GM12878 (cell line): ENCODE measurements at regions not wholly inside any gene's neighbourhood (a gene's known extent, or its start where the extent isn't known, plus 50 kb on each side); places are given as distances from the start of the nearest gene placed in this dataset.

ENCODE experiments used
- ATAC-seq: fragments of 200-7000 bp; cut with Tn5 transposase; 3 replicates; pipeline ENCODE4 v1.9.1; 2020; ENCODE audit warnings: mild to moderate bottlenecking, moderate library complexity
- BruUV-seq: library from RNA; stranded (reverse); fragments of 400-500 nt; replicated peaks from 2 replicates; lab custom pipeline; 2021; lab: Mats Ljungman, UMichigan
- CTCF ChIA-PET: fragments of 300-600 bp; sonication (Branson Sonifier 250); formaldehyde crosslinking; extraction: SDS; loops from one replicate; lab custom pipeline; 2021; ENCODE audit warnings: inconsistent platforms; lab: Yijun Ruan, JAX
- POLR2A ChIA-PET: fragments of 350-600 bp; formaldehyde crosslinking; extraction: SDS; loops from one replicate; lab custom pipeline; 2021; ENCODE audit warnings: inconsistent platforms; lab: Charles Lee
- RAD21 ChIA-PET: fragments of 300-600 bp; sonication (Branson Sonifier 250); formaldehyde crosslinking; loops from one replicate; lab custom pipeline; 2023; ENCODE audit warnings: antibody characterized with exemption; ENCODE audit not compliant: unreplicated experiment; lab: Charles Lee
- SMC1A ChIA-PET: fragments of 300-600 bp; sonication (Branson Sonifier 250); formaldehyde crosslinking; loops from one replicate; lab custom pipeline; 2023; ENCODE audit not compliant: unreplicated experiment, uncharacterized antibody; lab: Charles Lee
- DNase-seq: peaks from one replicate; pipeline ENCODE4 v3.0.0-alpha.2; 2011; ENCODE audit warnings: low read depth, low spot score
- FAIRE-seq: peaks from 3 replicates; lab custom pipeline; 2011; peaks lifted over from hg19 to GRCh38; lab: Jason Lieb, UNC
- H2AFZ ChIP-seq: 2 replicates; pipeline ENCODE4 v1.6.0; 2011; ENCODE audit warnings: low read depth, low read length, control low read depth; ENCODE audit not compliant: control insufficient read depth
- H3K27ac ChIP-seq: 2 replicates; pipeline ENCODE4 v1.5.1; 2011; ENCODE audit warnings: control low read depth; ENCODE audit not compliant: control insufficient read depth, insufficient read depth
- H3K27me3 ChIP-seq, 2 experiments: replicated peaks in 1 of 2; 2 replicates each; pipeline versions ENCODE4 v1.6.0 to v1.6.1; 2011; ENCODE audit warnings: low read length in 1 of 2; ENCODE audit not compliant: control insufficient read depth in 2 of 2, insufficient read depth in 2 of 2
- H3K36me3 ChIP-seq, 2 experiments: 2 replicates each; pipeline ENCODE4 v1.5.1; 2011; ENCODE audit warnings: low read length in 1 of 2; ENCODE audit not compliant: control insufficient read depth in 2 of 2, insufficient read depth in 2 of 2
- H3K4me1 ChIP-seq: 2 replicates; pipeline ENCODE4 v1.6.1; 2011; ENCODE audit warnings: mild to moderate bottlenecking, low read length, moderate library complexity, mixed read lengths; ENCODE audit not compliant: control insufficient read depth, insufficient read depth
- H3K4me2 ChIP-seq: 2 replicates; pipeline ENCODE4 v1.6.0; 2011; ENCODE audit warnings: control low read depth; ENCODE audit not compliant: control insufficient read depth, insufficient read depth
- H3K4me3 ChIP-seq: fragments of 200-600 bp; sonication (generic); 2 replicates; pipeline ENCODE4 v1.5.1; 2016
- H3K79me2 ChIP-seq: 2 replicates; pipeline ENCODE4 v1.6.0; 2011; ENCODE audit warnings: low read length; ENCODE audit not compliant: control insufficient read depth, insufficient read depth
- H3K9ac ChIP-seq: 2 replicates; pipeline ENCODE4 v1.8.0; 2011; ENCODE audit warnings: low read length, control low read depth, mixed read lengths; ENCODE audit not compliant: control insufficient read depth, insufficient read depth
- H3K9me3 ChIP-seq: replicated peaks from 3 replicates; pipeline ENCODE4 v1.5.1; 2011; ENCODE audit warnings: mild to moderate bottlenecking, low read length; ENCODE audit not compliant: control insufficient read depth, insufficient read depth
- H4K20me1 ChIP-seq: 2 replicates; pipeline ENCODE4 v1.6.0; 2011; ENCODE audit not compliant: control insufficient read depth, insufficient read depth
- CUX1 ChIP-seq: IDR thresholded peaks from 2 replicates; pipeline ENCODE4 v1.6.1; 2012; ENCODE audit warnings: improper control_type of control experiment, low read depth, low read length; ENCODE audit not compliant: insufficient replicate concordance
- E2F4 ChIP-seq: IDR thresholded peaks from 2 replicates; pipeline ENCODE4 v1.6.1; 2012; ENCODE audit warnings: low read depth, low read length, improper control_type of control experiment
- EED ChIP-seq: sonication (generic); IDR thresholded peaks from 2 replicates; pipeline ENCODE4 v1.6.1; 2016; ENCODE audit warnings: antibody characterized with exemption, low read depth
- KDM1A ChIP-seq: fragments of 200-600 bp; sonication (generic); IDR thresholded peaks from 2 replicates; pipeline ENCODE4 v1.6.1; 2016; ENCODE audit warnings: borderline replicate concordance
- LARP7 ChIP-seq: fragments of 450-650 bp; IDR thresholded peaks from 2 replicates; pipeline ENCODE4 v1.6.1; 2017; ENCODE audit warnings: mild to moderate bottlenecking
- NBN ChIP-seq: fragments of 450-650 bp; IDR thresholded peaks from 2 replicates; pipeline ENCODE4 v1.6.1; 2016
- PKNOX1 ChIP-seq: fragments of 450-650 bp; IDR thresholded peaks from 2 replicates; pipeline ENCODE4 v1.6.1; 2016; ENCODE audit warnings: mild to moderate bottlenecking
- POLR2AphosphoS5 ChIP-seq: IDR thresholded peaks from 2 replicates; pipeline ENCODE4 v1.6.1; 2011; ENCODE audit warnings: mild to moderate bottlenecking, low read length, inconsistent platforms
- RAD51 ChIP-seq: fragments of 450-650 bp; IDR thresholded peaks from 2 replicates; pipeline ENCODE4 v1.6.1; 2016; ENCODE audit warnings: moderate library complexity, mild to moderate bottlenecking, inconsistent platforms
- SIN3A ChIP-seq: IDR thresholded peaks from 2 replicates; pipeline ENCODE4 v1.6.1; 2012; ENCODE audit warnings: low read depth, low read length, improper control_type of control experiment
- ZNF24 ChIP-seq: fragments of 450-650 bp; IDR thresholded peaks from 2 replicates; pipeline ENCODE4 v1.6.1; 2017; ENCODE audit warnings: antibody characterized with exemption, mild to moderate bottlenecking
- ZSCAN29 ChIP-seq: fragments of 450-650 bp; IDR thresholded peaks from 2 replicates; pipeline ENCODE4 v1.6.1; 2017; ENCODE audit warnings: mild to moderate bottlenecking, moderate library complexity
- WGBS: methylation state at CpG from one replicate; pipeline ENCODE4 v1.1.6; 2016; ENCODE audit warnings: low lambda C conversion rate; ENCODE audit not compliant: insufficient replicate concordance, insufficient coverage; ENCODE audit errors: missing lambda C conversion rate; 5-methylcytosine and 5-hydroxymethylcytosine counted together
- in situ Hi-C: fragments of 300-500 bp; cut with MboI; formaldehyde crosslinking; loops from 9 replicates; pipeline ENCODE4 v1.14.3; 2018; ENCODE audit warnings: mixed read lengths
- intact Hi-C: fragments of 100-400 bp; cut with micrococcal nuclease; formaldehyde crosslinking; loops from one replicate; pipeline ENCODE4 v1.14.2; 2022; ENCODE audit not compliant: unreplicated experiment
- TF ChIP-seq, protein P1 (sequence below): fragments of 450-650 bp; IDR thresholded peaks from 2 replicates; pipeline ENCODE4 v1.6.1; 2016; ENCODE audit warnings: mild to moderate bottlenecking
- TF ChIP-seq, protein P2 (sequence below): fragments of 450-650 bp; IDR thresholded peaks from 2 replicates; pipeline ENCODE4 v1.6.1; 2018; ENCODE audit warnings: mild to moderate bottlenecking, low read depth, moderate library complexity; ENCODE audit not compliant: partially characterized antibody

DNA sequence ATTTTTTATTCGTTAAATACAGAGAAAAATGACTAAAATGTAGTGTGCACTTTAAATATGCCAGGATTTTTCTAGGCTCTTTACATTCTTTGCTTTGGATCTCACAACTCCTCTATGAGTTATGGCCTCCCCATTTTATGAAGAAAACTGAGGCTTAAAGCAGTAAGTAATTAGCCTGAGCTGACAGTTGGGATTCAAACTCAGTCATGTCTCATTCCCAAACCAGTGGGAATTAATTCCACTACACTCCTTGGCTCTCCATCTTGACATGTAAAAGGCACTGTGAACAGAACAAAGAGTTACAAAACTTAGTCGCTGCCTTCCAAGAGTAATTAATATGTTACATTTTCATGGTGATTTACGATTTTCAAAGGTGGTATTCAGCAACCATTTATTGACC lies 351.9 kb downstream of the SATB2 start:
- Histone ChIP-seq H3K36me3 (no peaks in the 10 kb centered on the region), H3K4me1 (no peaks in the 10 kb centered on the region), H3K9me3 (no peaks in the 10 kb centered on the region), H3K79me2 (no peaks in the 10 kb centered on the region), H3K27me3 (no peaks in the 10 kb centered on the region), H3K27ac (no peak overlapping the region), H4K20me1 (no peaks in the 10 kb centered on the region), H3K4me3 (no peak overlapping the region), H3K4me2 (no peak overlapping the region), H2AFZ (no peak overlapping the region), H3K9ac (no peak overlapping the region)
- DNase-seq (no peak), ATAC-seq (no peak), FAIRE-seq (no peak)
- ChIA-PET POLR2A (no interaction called here), RAD21 (no interaction called here), CTCF (interaction anchor here (1.2 kb wide), 1 partner anchor 25 kb away, joined by 3 read pairs; no protein-coding TSS in a partner anchor), SMC1A (interaction anchor here (1.3 kb wide), 1 partner anchor 95 kb away, joined by 3 read pairs; no protein-coding TSS in a partner anchor)
- in situ Hi-C loops: no loop called here
- no TSS peak for BruUV-seq
- intact Hi-C loops: no loop called here
- 8% methylated on average over 3 of the region's 3 CpGs for WGBS
- TF ChIP-seq PKNOX1: no peak
- TF ChIP-seq ZNF24: no peak
- no peak for TF ChIP-seq RAD51
- no peak for TF ChIP-seq EED
- TF ChIP-seq NBN: no peak
- TF ChIP-seq, protein P1, sequence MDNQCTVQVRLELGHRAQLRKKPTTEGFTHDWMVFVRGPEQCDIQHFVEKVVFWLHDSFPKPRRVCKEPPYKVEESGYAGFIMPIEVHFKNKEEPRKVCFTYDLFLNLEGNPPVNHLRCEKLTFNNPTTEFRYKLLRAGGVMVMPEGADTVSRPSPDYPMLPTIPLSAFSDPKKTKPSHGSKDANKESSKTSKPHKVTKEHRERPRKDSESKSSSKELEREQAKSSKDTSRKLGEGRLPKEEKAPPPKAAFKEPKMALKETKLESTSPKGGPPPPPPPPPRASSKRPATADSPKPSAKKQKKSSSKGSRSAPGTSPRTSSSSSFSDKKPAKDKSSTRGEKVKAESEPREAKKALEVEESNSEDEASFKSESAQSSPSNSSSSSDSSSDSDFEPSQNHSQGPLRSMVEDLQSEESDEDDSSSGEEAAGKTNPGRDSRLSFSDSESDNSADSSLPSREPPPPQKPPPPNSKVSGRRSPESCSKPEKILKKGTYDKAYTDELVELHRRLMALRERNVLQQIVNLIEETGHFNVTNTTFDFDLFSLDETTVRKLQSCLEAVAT: no peak
- TF ChIP-seq ZSCAN29: no peak
- TF ChIP-seq SIN3A: no peak
- TF ChIP-seq POLR2AphosphoS5: no peak
- TF ChIP-seq KDM1A: no peak
- TF ChIP-seq LARP7: no peak
- TF ChIP-seq, protein P2, sequence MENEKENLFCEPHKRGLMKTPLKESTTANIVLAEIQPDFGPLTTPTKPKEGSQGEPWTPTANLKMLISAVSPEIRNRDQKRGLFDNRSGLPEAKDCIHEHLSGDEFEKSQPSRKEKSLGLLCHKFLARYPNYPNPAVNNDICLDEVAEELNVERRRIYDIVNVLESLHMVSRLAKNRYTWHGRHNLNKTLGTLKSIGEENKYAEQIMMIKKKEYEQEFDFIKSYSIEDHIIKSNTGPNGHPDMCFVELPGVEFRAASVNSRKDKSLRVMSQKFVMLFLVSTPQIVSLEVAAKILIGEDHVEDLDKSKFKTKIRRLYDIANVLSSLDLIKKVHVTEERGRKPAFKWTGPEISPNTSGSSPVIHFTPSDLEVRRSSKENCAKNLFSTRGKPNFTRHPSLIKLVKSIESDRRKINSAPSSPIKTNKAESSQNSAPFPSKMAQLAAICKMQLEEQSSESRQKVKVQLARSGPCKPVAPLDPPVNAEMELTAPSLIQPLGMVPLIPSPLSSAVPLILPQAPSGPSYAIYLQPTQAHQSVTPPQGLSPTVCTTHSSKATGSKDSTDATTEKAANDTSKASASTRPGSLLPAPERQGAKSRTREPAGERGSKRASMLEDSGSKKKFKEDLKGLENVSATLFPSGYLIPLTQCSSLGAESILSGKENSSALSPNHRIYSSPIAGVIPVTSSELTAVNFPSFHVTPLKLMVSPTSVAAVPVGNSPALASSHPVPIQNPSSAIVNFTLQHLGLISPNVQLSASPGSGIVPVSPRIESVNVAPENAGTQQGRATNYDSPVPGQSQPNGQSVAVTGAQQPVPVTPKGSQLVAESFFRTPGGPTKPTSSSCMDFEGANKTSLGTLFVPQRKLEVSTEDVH: no peak
- TF ChIP-seq CUX1: no peak
- no peak for TF ChIP-seq E2F4
